Right lobe of liver (tissue), 4 donors: ENCODE measurements at regions not wholly inside any gene's neighbourhood (a gene's known extent, or its start where the extent isn't known, plus 50 kb on each side); places are given as distances from the start of the nearest gene placed in this dataset.

Experiments used
- POLR2A ChIP-seq: fragments of 450-650 bp; IDR thresholded peaks from one replicate; pipeline ENCODE4 v1.6.1; 2017; ENCODE audit warnings: antibody characterized with exemption, mild to moderate bottlenecking
- TF ChIP-seq, protein P1 (sequence below), 4 donors: fragments of 200-600 bp in 3 of 4; fragments of 450-650 bp in 1 of 4; IDR thresholded peaks; one replicate each; pipeline versions ENCODE4 v1.5.1 to v1.8.0; 2016 to 2022; ENCODE audit warnings: antibody characterized with exemption in 4 of 4, mild to moderate bottlenecking in 2 of 4
- donor health status: DM: no; HTN: no; CAD: no.
- donor health status: DM: no; HTN: no; CAD: no.
- donor health status: DM: no; HTN: yes; CAD: no.

DNA sequence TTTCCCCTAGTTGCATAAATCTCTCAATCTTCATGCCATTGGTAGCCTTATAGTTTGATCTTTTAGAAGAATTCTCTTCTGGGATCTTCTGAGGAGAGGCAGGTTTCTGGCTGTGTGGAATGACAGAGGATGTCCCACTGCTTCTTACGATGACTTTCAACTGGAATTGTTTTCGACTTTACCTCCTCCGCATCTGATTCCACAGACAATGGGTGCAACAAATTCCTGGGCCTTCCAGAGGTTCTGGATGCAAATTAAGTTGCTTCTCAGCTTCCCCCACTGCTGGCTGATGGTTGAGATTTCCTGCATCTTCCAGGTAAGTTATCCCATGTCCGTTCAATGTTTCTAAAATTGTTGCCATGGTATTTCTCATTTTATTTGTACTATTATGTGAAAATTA, 142.3 kb upstream of the TSC22D1 start:
- TF ChIP-seq, protein P1, sequence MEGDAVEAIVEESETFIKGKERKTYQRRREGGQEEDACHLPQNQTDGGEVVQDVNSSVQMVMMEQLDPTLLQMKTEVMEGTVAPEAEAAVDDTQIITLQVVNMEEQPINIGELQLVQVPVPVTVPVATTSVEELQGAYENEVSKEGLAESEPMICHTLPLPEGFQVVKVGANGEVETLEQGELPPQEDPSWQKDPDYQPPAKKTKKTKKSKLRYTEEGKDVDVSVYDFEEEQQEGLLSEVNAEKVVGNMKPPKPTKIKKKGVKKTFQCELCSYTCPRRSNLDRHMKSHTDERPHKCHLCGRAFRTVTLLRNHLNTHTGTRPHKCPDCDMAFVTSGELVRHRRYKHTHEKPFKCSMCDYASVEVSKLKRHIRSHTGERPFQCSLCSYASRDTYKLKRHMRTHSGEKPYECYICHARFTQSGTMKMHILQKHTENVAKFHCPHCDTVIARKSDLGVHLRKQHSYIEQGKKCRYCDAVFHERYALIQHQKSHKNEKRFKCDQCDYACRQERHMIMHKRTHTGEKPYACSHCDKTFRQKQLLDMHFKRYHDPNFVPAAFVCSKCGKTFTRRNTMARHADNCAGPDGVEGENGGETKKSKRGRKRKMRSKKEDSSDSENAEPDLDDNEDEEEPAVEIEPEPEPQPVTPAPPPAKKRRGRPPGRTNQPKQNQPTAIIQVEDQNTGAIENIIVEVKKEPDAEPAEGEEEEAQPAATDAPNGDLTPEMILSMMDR (IDR thresholded peaks at IDR 0.05) = no peak
- TF ChIP-seq POLR2A = no peak
